A549 (cell line): ENCODE measurements at regions not wholly inside any gene's neighbourhood (a gene's known extent, or its start where the extent isn't known, plus 50 kb on each side); places are given as distances from the start of the nearest gene placed in this dataset.

Experiments used
- BHLHE40 ChIP-seq: IDR thresholded peaks from 2 replicates; pipeline ENCODE4 v1.6.1; 2012; ENCODE audit warnings: low read depth, low read length, inconsistent platforms
- CTCF ChIP-seq: fragments of >200 bp; sonication (Bioruptor Twin); formaldehyde crosslinking; IDR thresholded peaks from 3 replicates; pipeline ENCODE4 v1.5.1; 2016
- ESRRA ChIP-seq: fragments of 150-350 bp; IDR thresholded peaks from 2 replicates; pipeline ENCODE4 v1.6.1; 2014; ENCODE audit warnings: mild to moderate bottlenecking, low read length, borderline replicate concordance
- MAX ChIP-seq: IDR thresholded peaks from 2 replicates; pipeline ENCODE4 v1.6.1; 2012
- MAZ ChIP-seq: fragments of 150-350 bp; IDR thresholded peaks from 2 replicates; pipeline ENCODE4 v1.6.1; 2014; ENCODE audit warnings: antibody characterized with exemption, low read depth, low read length, borderline replicate concordance
- NR3C1 ChIP-seq: fragments of >200 bp; sonication (Bioruptor Twin); formaldehyde crosslinking; IDR thresholded peaks from 3 replicates; pipeline ENCODE4 v1.6.1; 2017
- PBX3 ChIP-seq: IDR thresholded peaks from 2 replicates; pipeline ENCODE4 v1.6.1; 2012
- POLR2A ChIP-seq: IDR thresholded peaks from 2 replicates; pipeline ENCODE4 v1.6.1; 2012; ENCODE audit warnings: mild to moderate bottlenecking, low read length
- REST ChIP-seq: fragments of 200-600 bp; sonication (generic); IDR thresholded peaks from 2 replicates; pipeline ENCODE4 v1.6.1; 2016; ENCODE audit warnings: antibody characterized with exemption, mild to moderate bottlenecking, moderate library complexity

GRCh38 chr5:172534229-172535107, 80.1 kb upstream of the SH3PXD2B start:
- TF ChIP-seq BHLHE40, result no peak
- TF ChIP-seq CTCF, result no peak
- TF ChIP-seq REST, result no peak
- TF ChIP-seq MAX, result no peak
- TF ChIP-seq POLR2A, result no peak
- no peak for TF ChIP-seq MAZ
- no peak for TF ChIP-seq NR3C1
- TF ChIP-seq ESRRA, result no peak
- TF ChIP-seq PBX3, result no peak
